ENCODE measurements at regions not wholly inside any gene's neighbourhood (a gene's known extent, or its start where the extent isn't known, plus 50 kb on each side); places are given as distances from the start of the nearest gene placed in this dataset.

DNA sequence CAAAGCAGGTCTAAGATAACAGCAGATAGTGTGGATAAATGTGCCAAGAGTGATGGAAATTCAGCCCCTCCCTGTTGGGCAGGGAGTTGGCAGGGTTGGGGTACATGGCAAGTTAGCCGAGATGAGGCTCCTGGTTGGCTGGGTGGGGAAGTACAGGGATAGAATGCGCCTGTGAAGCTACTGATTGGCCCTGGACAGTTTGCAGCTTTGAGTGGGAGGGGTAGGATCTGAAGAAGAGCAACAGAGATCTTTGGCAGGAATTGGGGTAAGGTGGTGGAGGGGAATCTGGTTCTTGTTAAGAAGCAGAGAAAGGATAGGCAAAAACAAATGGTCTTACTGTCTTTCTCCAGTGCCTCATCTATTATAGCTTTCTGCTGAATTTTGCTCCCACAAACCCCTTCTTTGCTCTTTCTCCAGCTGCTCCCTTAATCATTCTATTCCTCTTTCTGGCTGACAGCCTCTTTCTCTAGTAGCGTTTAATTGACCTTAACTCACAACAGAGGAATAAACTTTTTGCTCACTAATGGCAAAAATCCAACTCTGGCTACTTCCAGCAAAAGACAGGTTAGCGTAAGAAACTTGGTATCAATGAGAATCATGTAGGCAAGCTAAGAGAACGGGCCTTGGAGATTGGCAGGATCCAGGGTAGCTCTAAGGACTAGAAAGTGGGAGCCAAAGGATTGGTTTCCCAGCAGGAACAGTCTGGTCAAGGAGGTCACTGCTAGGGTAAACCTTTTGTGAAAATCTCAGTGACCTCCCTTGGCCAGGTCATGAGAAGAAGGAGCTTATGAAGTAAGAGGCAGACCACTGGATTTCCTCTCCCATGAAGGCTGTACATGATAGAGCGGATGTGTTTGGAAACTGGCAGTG is 86.3 kb upstream of the CARMIL1 start:
- H3K9me3 ChIP-seq (ENCODE audit: control extremely low read depth in 1 of 3, control insufficient read depth in 2 of 3, insufficient read depth in 1 of 3, low read length in 2 of 3) = no peaks in the 10 kb centered on the region
- ChIA-PET CTCF (no interaction called here), POLR2A (no interaction called here)
- H3K36me3 ChIP-seq (replicated peaks in 1 of 2; ENCODE audit: control extremely low read depth in 1 of 2, control insufficient read depth in 1 of 2, extremely low read depth in 1 of 2, insufficient read depth in 2 of 2, low read length in 1 of 2) = no peaks in the 10 kb centered on the region
- H3K27ac ChIP-seq (ENCODE audit: low read length in 2 of 2) = no peak overlapping the region
- no peak overlapping the region for H3K4me2 ChIP-seq (replicated peaks; ENCODE audit: low read depth, low read length, poor library complexity, severe bottlenecking)
- H2AFZ ChIP-seq (ENCODE audit: insufficient read depth, low read depth, low read length, poor library complexity, severe bottlenecking) = no peak overlapping the region
- H3K9ac ChIP-seq (ENCODE audit: low read length) = no peak overlapping the region
- no peaks in the 10 kb centered on the region for H3K79me2 ChIP-seq (ENCODE audit: control insufficient read depth, insufficient read depth, low read length)
- no peaks in the 10 kb centered on the region for H3K4me1 Mint-ChIP-seq
- no peaks in the 10 kb centered on the region for H3K27me3 ChIP-seq (replicated peaks in 1 of 4; ENCODE audit: control extremely low read depth in 1 of 4, control insufficient read depth in 3 of 4, insufficient read depth in 4 of 4, low read length in 3 of 4)
- DNase-seq = no peak
- no peaks in the 10 kb centered on the region for H3K9me3 Mint-ChIP-seq (ENCODE audit: insufficient read depth)
- H4K20me1 ChIP-seq (ENCODE audit: control insufficient read depth, insufficient read depth, low read length, poor library complexity, severe bottlenecking) = no peaks in the 10 kb centered on the region
- no peak overlapping the region for H3K4me3 ChIP-seq (ENCODE audit: control extremely low read depth in 1 of 5, extremely low read depth in 1 of 5, insufficient read depth in 1 of 5, low read depth in 2 of 5, low read length in 4 of 5)
- intact Hi-C loops (cut with micrococcal nuclease) = no loop called here
- no peak for TF ChIP-seq EZH2 (IDR thresholded peaks at IDR 0.05; ENCODE audit: borderline replicate concordance, insufficient read depth, low read depth, low read length, poor library complexity, severe bottlenecking)
- TF ChIP-seq, protein P1, sequence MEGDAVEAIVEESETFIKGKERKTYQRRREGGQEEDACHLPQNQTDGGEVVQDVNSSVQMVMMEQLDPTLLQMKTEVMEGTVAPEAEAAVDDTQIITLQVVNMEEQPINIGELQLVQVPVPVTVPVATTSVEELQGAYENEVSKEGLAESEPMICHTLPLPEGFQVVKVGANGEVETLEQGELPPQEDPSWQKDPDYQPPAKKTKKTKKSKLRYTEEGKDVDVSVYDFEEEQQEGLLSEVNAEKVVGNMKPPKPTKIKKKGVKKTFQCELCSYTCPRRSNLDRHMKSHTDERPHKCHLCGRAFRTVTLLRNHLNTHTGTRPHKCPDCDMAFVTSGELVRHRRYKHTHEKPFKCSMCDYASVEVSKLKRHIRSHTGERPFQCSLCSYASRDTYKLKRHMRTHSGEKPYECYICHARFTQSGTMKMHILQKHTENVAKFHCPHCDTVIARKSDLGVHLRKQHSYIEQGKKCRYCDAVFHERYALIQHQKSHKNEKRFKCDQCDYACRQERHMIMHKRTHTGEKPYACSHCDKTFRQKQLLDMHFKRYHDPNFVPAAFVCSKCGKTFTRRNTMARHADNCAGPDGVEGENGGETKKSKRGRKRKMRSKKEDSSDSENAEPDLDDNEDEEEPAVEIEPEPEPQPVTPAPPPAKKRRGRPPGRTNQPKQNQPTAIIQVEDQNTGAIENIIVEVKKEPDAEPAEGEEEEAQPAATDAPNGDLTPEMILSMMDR (IDR thresholded peaks at IDR 0.05) = no peak
- no peak overlapping the region for H3K27ac Mint-ChIP-seq
- no peak for ATAC-seq (ENCODE audit: low read depth)
- H3K4me3 Mint-ChIP-seq = no peak overlapping the region
- no peaks in the 10 kb centered on the region for H3K4me1 ChIP-seq (ENCODE audit: control insufficient read depth in 2 of 2, insufficient read depth in 2 of 2, low read length in 2 of 2)
- 91% methylated on average over 5 of the region's 6 CpGs for WGBS (ENCODE audit: insufficient coverage)
- peaks cover 31% of the 10 kb centered on the region for H3K27me3 Mint-ChIP-seq

DNA sequence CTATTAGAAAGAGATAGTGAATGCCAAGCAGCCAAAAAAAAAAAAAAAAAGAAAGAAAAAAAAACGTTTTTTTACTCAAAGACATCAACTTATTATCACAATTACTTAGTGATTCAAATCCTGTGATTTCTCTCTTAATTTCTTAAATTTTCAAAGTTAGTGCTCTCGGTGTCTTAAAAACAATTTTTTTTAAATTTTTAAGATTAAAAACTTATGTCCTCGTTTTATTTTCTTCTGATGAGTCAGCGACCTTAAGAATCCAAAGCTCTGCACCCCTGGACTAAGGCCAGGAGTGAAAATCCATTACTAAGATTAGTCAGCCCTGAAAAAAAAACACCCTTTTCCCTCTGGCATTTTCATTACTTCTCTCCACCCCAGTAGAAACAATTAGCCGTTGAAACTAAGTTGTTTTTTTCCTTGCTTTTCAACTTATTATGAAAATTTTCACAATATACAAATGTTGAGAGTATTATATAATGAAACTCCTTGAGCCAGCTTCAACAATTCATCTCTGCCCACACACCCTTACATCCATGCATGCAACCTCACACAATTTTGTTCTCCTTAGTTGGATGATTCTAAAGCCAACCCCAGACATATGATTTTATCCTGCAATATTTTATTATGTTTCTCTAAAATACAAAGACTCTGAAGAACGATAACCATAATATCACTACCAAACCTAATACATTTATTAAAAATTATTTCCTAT is 85.6 kb upstream of the CARMIL1 start:
- no peaks in the 10 kb centered on the region for H4K20me1 ChIP-seq (ENCODE audit: control insufficient read depth, insufficient read depth, low read length, poor library complexity, severe bottlenecking)
- no peaks in the 10 kb centered on the region for H3K9me3 ChIP-seq (ENCODE audit: control extremely low read depth in 1 of 3, control insufficient read depth in 2 of 3, insufficient read depth in 1 of 3, low read length in 2 of 3)
- no peaks in the 10 kb centered on the region for H3K27me3 ChIP-seq (replicated peaks in 1 of 4; ENCODE audit: control extremely low read depth in 1 of 4, control insufficient read depth in 3 of 4, insufficient read depth in 4 of 4, low read length in 3 of 4)
- no peaks in the 10 kb centered on the region for H3K36me3 ChIP-seq (replicated peaks in 1 of 2; ENCODE audit: control extremely low read depth in 1 of 2, control insufficient read depth in 1 of 2, extremely low read depth in 1 of 2, insufficient read depth in 2 of 2, low read length in 1 of 2)
- H3K4me1 ChIP-seq (ENCODE audit: control insufficient read depth in 2 of 2, insufficient read depth in 2 of 2, low read length in 2 of 2) = no peaks in the 10 kb centered on the region
- DNase-seq = no peak
- TF ChIP-seq, protein P1 (IDR thresholded peaks at IDR 0.05) = no peak
- no peak for TF ChIP-seq EZH2 (IDR thresholded peaks at IDR 0.05; ENCODE audit: borderline replicate concordance, insufficient read depth, low read depth, low read length, poor library complexity, severe bottlenecking)
- H3K27ac ChIP-seq (ENCODE audit: low read length in 2 of 2) = no peak overlapping the region
- Mint-ChIP-seq H3K9me3 (ENCODE audit: insufficient read depth) (no peaks in the 10 kb centered on the region), H3K4me1 (no peaks in the 10 kb centered on the region), H3K4me3 (no peak overlapping the region), H3K27ac (no peak overlapping the region), H3K27me3 (peaks cover 30% of the 10 kb centered on the region)
- H2AFZ ChIP-seq (ENCODE audit: insufficient read depth, low read depth, low read length, poor library complexity, severe bottlenecking) = no peak overlapping the region
- H3K79me2 ChIP-seq (ENCODE audit: control insufficient read depth, insufficient read depth, low read length) = no peaks in the 10 kb centered on the region
- H3K4me2 ChIP-seq (replicated peaks; ENCODE audit: low read depth, low read length, poor library complexity, severe bottlenecking) = no peak overlapping the region
- ATAC-seq (ENCODE audit: low read depth) = no peak
- intact Hi-C loops (cut with micrococcal nuclease) = no loop called here
- 100% methylated on average over 2 of the region's 6 CpGs for WGBS (ENCODE audit: insufficient coverage)
- H3K4me3 ChIP-seq (ENCODE audit: control extremely low read depth in 1 of 5, extremely low read depth in 1 of 5, insufficient read depth in 1 of 5, low read depth in 2 of 5, low read length in 4 of 5) = no peak overlapping the region
- H3K9ac ChIP-seq (ENCODE audit: low read length) = no peak overlapping the region
- ChIA-PET CTCF (no interaction called here), POLR2A (no interaction called here)
